CD4-positive, alpha-beta memory T cell (primary cell): ENCODE measurements at regions not wholly inside any gene's neighbourhood (a gene's known extent, or its start where the extent isn't known, plus 50 kb on each side); places are given as distances from the start of the nearest gene placed in this dataset.

Experiments
- CTCF ChIA-PET: fragments of 350-600 bp; sonication (Branson Sonifier 250); formaldehyde crosslinking; loops from one replicate; lab custom pipeline; 2021; ENCODE audit warnings: inconsistent platforms; ENCODE audit not compliant: partially characterized antibody; lab: Charles Lee
- POLR2A ChIA-PET: fragments of 350-600 bp; sonication (Branson Sonifier 250); formaldehyde crosslinking; loops from one replicate; lab custom pipeline; 2021; ENCODE audit not compliant: partially characterized antibody; lab: Charles Lee
- DNase-seq, 5 donors: peaks; one replicate each; pipeline versions ENCODE4 v3.0.0 to v3.0.0-alpha.2; 2020 to 2022; ENCODE audit warnings: mixed read lengths in 1 of 5
- H3K27ac ChIP-seq: one replicate; pipeline ENCODE4 v1.7.0; 2013; ENCODE audit warnings: low read depth, low read length
- H3K27me3 ChIP-seq: 2 replicates; pipeline ENCODE4 v1.7.0; 2013; ENCODE audit warnings: mild to moderate bottlenecking, low read length, moderate library complexity; ENCODE audit not compliant: insufficient read depth
- H3K36me3 ChIP-seq: 2 replicates; pipeline ENCODE4 v1.7.0; 2013; ENCODE audit warnings: mild to moderate bottlenecking, low read length, moderate library complexity; ENCODE audit not compliant: insufficient read depth
- H3K4me1 ChIP-seq: 2 replicates; pipeline ENCODE4 v1.7.0; 2013; ENCODE audit warnings: mild to moderate bottlenecking, low read length, moderate library complexity; ENCODE audit not compliant: insufficient read depth
- H3K4me3 ChIP-seq, 2 donors: one replicate each; pipeline ENCODE4 v1.7.0; 2013; ENCODE audit warnings: low read length in 2 of 2, mild to moderate bottlenecking in 1 of 2
- H3K9me3 ChIP-seq, 2 donors: one replicate each; pipeline ENCODE4 v1.7.0; 2013; ENCODE audit warnings: low read length in 2 of 2, control low read depth in 1 of 2; ENCODE audit not compliant: control insufficient read depth in 1 of 2
- H3K27ac Mint-ChIP-seq, 7 donors: one replicate each; pipeline ENCODE4 v1.8.0; 2020 to 2021; ENCODE audit warnings: mixed read lengths in 7 of 7, mild to moderate bottlenecking in 6 of 7, inconsistent platforms in 3 of 7, moderate library complexity in 3 of 7
- H3K27me3 Mint-ChIP-seq, 2 donors: one replicate each; pipeline ENCODE4 v1.8.0; 2020 to 2021; ENCODE audit warnings: mixed read lengths in 2 of 2
- H3K36me3 Mint-ChIP-seq, 2 donors: one replicate each; pipeline ENCODE4 v1.8.0; 2020 to 2021; ENCODE audit warnings: mixed read lengths in 2 of 2, inconsistent platforms in 1 of 2, mild to moderate bottlenecking in 1 of 2
- H3K4me1 Mint-ChIP-seq, 4 donors: one replicate each; pipeline ENCODE4 v1.8.0; 2020 to 2021; ENCODE audit warnings: mixed read lengths in 4 of 4, mild to moderate bottlenecking in 1 of 4
- H3K4me3 Mint-ChIP-seq, 8 donors: one replicate each; pipeline ENCODE4 v1.8.0; 2020 to 2021; ENCODE audit warnings: mixed read lengths in 8 of 8, mild to moderate bottlenecking in 7 of 8, moderate library complexity in 6 of 8, inconsistent platforms in 3 of 8
- H3K9me3 Mint-ChIP-seq, 8 donors: one replicate each; pipeline ENCODE4 v1.8.0; 2020 to 2021; ENCODE audit warnings: mixed read lengths in 8 of 8, mild to moderate bottlenecking in 5 of 8, inconsistent platforms in 3 of 8, moderate library complexity in 1 of 8
- intact Hi-C: fragments of 100-400 bp; cut with micrococcal nuclease; formaldehyde crosslinking; loops from one replicate; pipeline ENCODE4 v1.15.1; 2023

GRCh38 chr5:172545291-172545801 lies 91.0 kb upstream of the SH3PXD2B start:
- Mint-ChIP-seq H3K4me3 (no peak overlapping the region), H3K36me3 (no peaks in the 10 kb centered on the region), H3K27ac (no peak overlapping the region), H3K27me3 (peaks cover 12% of the 10 kb centered on the region in 2 donors), H3K9me3 (peaks cover 0 to 3% (median 0%) of the 10 kb centered on the region in 8 donors), H3K4me1 (no peaks in the 10 kb centered on the region)
- Histone ChIP-seq H3K27ac (no peak overlapping the region), H3K9me3 (no peaks in the 10 kb centered on the region), H3K36me3 (no peaks in the 10 kb centered on the region), H3K4me1 (no peaks in the 10 kb centered on the region), H3K27me3 (no peaks in the 10 kb centered on the region), H3K4me3 (no peak overlapping the region)
- intact Hi-C loops, result no loop called here
- no peak for DNase-seq
- ChIA-PET POLR2A (no interaction called here), CTCF (no interaction called here)

DNA sequence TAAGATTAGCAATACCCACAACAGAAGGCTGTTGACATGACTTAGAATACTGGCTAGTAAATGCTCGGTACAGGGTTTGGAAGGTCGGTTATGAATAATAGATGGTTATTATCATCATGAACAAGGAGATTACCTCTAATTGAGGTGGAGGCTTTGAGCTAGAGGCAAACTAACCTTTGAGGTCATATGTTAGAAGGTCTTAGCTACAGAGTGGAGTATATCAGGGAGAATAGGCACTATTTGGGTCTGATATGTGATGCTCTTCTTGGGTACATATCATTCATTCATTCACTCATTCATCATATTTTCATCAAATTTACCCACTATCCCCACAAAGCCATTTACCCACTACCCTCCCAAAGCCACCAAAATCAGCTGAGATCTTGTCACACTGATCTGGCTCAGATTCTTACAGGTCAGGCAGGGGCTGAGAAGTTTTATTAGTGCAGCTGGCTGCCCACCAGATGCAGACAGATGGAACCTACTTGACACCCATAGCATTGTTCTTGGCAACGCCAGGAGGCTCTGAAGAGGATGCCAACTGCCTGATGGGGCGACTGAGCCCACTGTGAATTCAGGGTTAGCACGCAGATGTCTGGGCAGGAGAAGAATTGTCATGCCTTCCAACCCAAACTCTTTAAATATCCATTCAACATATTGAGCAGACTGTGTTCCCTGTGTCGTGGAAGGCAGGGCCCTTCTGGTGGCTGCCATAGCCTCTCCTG lies 90.2 kb upstream of the SH3PXD2B start:
- no peak overlapping the region for H3K4me3 ChIP-seq
- Mint-ChIP-seq H3K9me3 (peaks cover 0 to 3% (median 0%) of the 10 kb centered on the region in 8 donors), H3K27me3 (peaks cover 14% of the 10 kb centered on the region in 2 donors), H3K4me1 (no peaks in the 10 kb centered on the region), H3K4me3 (no peak overlapping the region), H3K36me3 (no peaks in the 10 kb centered on the region), H3K27ac (no peak overlapping the region)
- no peaks in the 10 kb centered on the region for H3K9me3 ChIP-seq
- intact Hi-C loops, result no loop called here
- ChIA-PET CTCF (interaction anchor here (1.4 kb wide), 1 partner anchor 8 kb away, joined by 3 read pairs; no protein-coding TSS in a partner anchor), POLR2A (no interaction called here)
- no peaks in the 10 kb centered on the region for H3K27me3 ChIP-seq
- H3K36me3 ChIP-seq, result no peaks in the 10 kb centered on the region
- H3K4me1 ChIP-seq, result no peaks in the 10 kb centered on the region
- H3K27ac ChIP-seq, result no peak overlapping the region
- no peak for DNase-seq

GRCh38 chr5:172543484-172544298 lies 89.4 kb upstream of the SH3PXD2B start:
- Mint-ChIP-seq H3K4me3 (no peak overlapping the region), H3K4me1 (no peaks in the 10 kb centered on the region), H3K9me3 (peaks cover 0 to 3% (median 0%) of the 10 kb centered on the region in 8 donors), H3K36me3 (no peaks in the 10 kb centered on the region), H3K27ac (no peak overlapping the region), H3K27me3 (peaks cover 14 to 17% of the 10 kb centered on the region in 2 donors)
- no peaks in the 10 kb centered on the region for H3K36me3 ChIP-seq
- H3K27me3 ChIP-seq, result no peaks in the 10 kb centered on the region
- H3K27ac ChIP-seq, result no peak overlapping the region
- POLR2A ChIA-PET, result no interaction called here
- no peaks in the 10 kb centered on the region for H3K9me3 ChIP-seq
- no peak for DNase-seq
- H3K4me1 ChIP-seq, result no peaks in the 10 kb centered on the region
- intact Hi-C loops, result no loop called here
- H3K4me3 ChIP-seq, result no peak overlapping the region
- CTCF ChIA-PET, result interaction anchor here (1.4 kb wide), 1 partner anchor 9 kb away, joined by 3 read pairs; no protein-coding TSS in a partner anchor

- H3K27ac ChIP-seq, result no peak overlapping the region
- no peaks in the 10 kb centered on the region for H3K4me1 Mint-ChIP-seq
- POLR2A ChIA-PET, result no interaction called here
- H3K36me3 ChIP-seq, result no peaks in the 10 kb centered on the region
- CTCF ChIA-PET, result no interaction called here
- no peaks in the 10 kb centered on the region for H3K27me3 ChIP-seq
- peaks cover 0 to 3% (median 0%) of the 10 kb centered on the region in 8 donors for H3K9me3 Mint-ChIP-seq
- DNase-seq, result no peak
- no peak overlapping the region for H3K4me3 Mint-ChIP-seq
- H3K27me3 Mint-ChIP-seq, result peaks cover 16 to 17% of the 10 kb centered on the region in 2 donors
- H3K9me3 ChIP-seq, result no peaks in the 10 kb centered on the region
- intact Hi-C loops, result no loop called here
- H3K4me1 ChIP-seq, result no peaks in the 10 kb centered on the region
- H3K36me3 Mint-ChIP-seq, result no peaks in the 10 kb centered on the region
- no peak overlapping the region for H3K4me3 ChIP-seq
- H3K27ac Mint-ChIP-seq, result no peak overlapping the region
Observed at GRCh38 chr5:172542651-172543131, 88.4 kb upstream of the SH3PXD2B start.

GRCh38 chr5:172541773-172542136 lies 87.4 kb upstream of the SH3PXD2B start:
- Histone ChIP-seq H3K27ac (no peak overlapping the region), H3K4me1 (no peaks in the 10 kb centered on the region), H3K27me3 (no peaks in the 10 kb centered on the region), H3K9me3 (no peaks in the 10 kb centered on the region), H3K4me3 (no peak overlapping the region), H3K36me3 (no peaks in the 10 kb centered on the region)
- Mint-ChIP-seq H3K27ac (no peak overlapping the region), H3K9me3 (peaks cover 0 to 8% (median 3%) of the 10 kb centered on the region in 8 donors), H3K4me3 (no peak overlapping the region), H3K27me3 (peaks cover 14 to 17% of the 10 kb centered on the region in 2 donors), H3K36me3 (no peaks in the 10 kb centered on the region), H3K4me1 (no peaks in the 10 kb centered on the region)
- CTCF ChIA-PET, result no interaction called here
- DNase-seq, result no peak
- POLR2A ChIA-PET, result no interaction called here
- intact Hi-C loops, result no loop called here

- intact Hi-C loops, result no loop called here
- no peak overlapping the region for H3K4me3 Mint-ChIP-seq
- Histone ChIP-seq H3K36me3 (no peaks in the 10 kb centered on the region), H3K4me1 (no peaks in the 10 kb centered on the region), H3K27ac (no peak overlapping the region), H3K9me3 (no peaks in the 10 kb centered on the region), H3K27me3 (no peaks in the 10 kb centered on the region), H3K4me3 (no peak overlapping the region)
- H3K27ac Mint-ChIP-seq, result no peak overlapping the region
- ChIA-PET CTCF (no interaction called here), POLR2A (interaction anchor here (0.6 kb wide), 1 partner anchor 1153 kb away, joined by 3 read pairs; no protein-coding TSS in a partner anchor)
- no peak for DNase-seq
- H3K27me3 Mint-ChIP-seq, result peaks cover 11 to 14% of the 10 kb centered on the region in 2 donors
- peaks cover 0 to 10% (median 3%) of the 10 kb centered on the region in 8 donors for H3K9me3 Mint-ChIP-seq
- no peaks in the 10 kb centered on the region for H3K36me3 Mint-ChIP-seq
- no peaks in the 10 kb centered on the region for H3K4me1 Mint-ChIP-seq
Observed at GRCh38 chr5:172541099-172541772, 86.9 kb upstream of the SH3PXD2B start.
